DND-41 (cell line): ENCODE measurements at regions not wholly inside any gene's neighbourhood (a gene's known extent, or its start where the extent isn't known, plus 50 kb on each side); places are given as distances from the start of the nearest gene placed in this dataset.

Experiments used
- CTCF ChIP-seq: IDR thresholded peaks from 2 replicates; pipeline ENCODE4 v1.5.1; 2012; ENCODE audit warnings: borderline replicate concordance, low read length, moderate library complexity, mild to moderate bottlenecking; ENCODE audit not compliant: poor library complexity, severe bottlenecking; ENCODE audit errors: extremely low read depth
- EZH2 ChIP-seq: IDR thresholded peaks from 3 replicates; pipeline ENCODE4 v1.6.1; 2012; ENCODE audit warnings: borderline replicate concordance, low read depth, mild to moderate bottlenecking, moderate library complexity, low read length, inconsistent platforms; ENCODE audit not compliant: severe bottlenecking

- TF ChIP-seq CTCF (no peak), EZH2 (no peak)
Measured at GRCh38 chr18:43777636-43778304, 500.5 kb upstream of the SYT4 start.
